ENCODE measurements at regions not wholly inside any gene's neighbourhood (a gene's known extent, or its start where the extent isn't known, plus 50 kb on each side); places are given as distances from the start of the nearest gene placed in this dataset.

DNA sequence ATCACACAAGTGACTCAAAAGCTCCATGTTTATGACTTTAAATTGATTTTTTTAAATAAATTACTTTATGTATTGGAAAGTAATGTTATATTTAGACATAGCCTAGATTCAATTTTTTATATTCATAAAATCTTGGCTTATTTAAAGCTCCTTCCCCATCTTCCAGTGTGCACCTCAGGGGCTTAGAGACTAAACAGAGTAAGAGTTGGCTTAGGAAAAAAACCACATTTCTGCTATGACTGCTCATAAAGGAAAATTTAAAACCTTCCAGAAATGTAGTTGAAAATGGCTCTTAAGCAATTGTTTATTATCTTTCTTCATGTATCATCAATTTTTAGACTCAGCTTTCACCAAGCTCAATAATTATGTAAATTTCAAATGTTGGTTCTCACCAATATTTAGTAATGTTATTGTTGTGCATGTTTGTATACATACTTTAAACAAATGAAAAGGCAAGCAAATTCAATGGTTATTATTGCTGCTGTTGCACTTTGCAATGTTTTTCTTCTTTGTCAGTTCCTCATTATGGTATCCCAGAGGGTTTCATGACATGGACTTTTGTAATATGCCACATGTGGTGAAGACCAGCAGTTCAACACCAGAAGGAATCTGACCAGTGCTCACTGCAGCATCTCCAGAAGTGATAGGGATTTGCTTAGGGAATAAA lies 700.1 kb upstream of the ANKRD30A start:
- no peaks in the 10 kb centered on the region for H3K27me3 ChIP-seq (ENCODE audit: control insufficient read depth, insufficient read depth, low read length)
- H4K20me1 ChIP-seq (ENCODE audit: control insufficient read depth, extremely low read depth, insufficient read depth, low read length): no peaks in the 10 kb centered on the region
- no peak overlapping the region for H2AFZ ChIP-seq (ENCODE audit: low read length)
- H3K36me3 ChIP-seq (ENCODE audit: control insufficient read depth, insufficient read depth, low read length): no peaks in the 10 kb centered on the region
- H3K4me2 ChIP-seq (ENCODE audit: extremely low read depth, insufficient read depth, low read length): no peak overlapping the region
- no peaks in the 10 kb centered on the region for H3K9me3 ChIP-seq (ENCODE audit: control insufficient read depth, insufficient read depth, low read depth, low read length)
- no peak for DNase-seq (ENCODE audit: low read depth in 2 of 2)
- TF ChIP-seq EZH2 (IDR thresholded peaks at IDR 0.05; ENCODE audit: low read length, missing control alignments): no peak
- TF ChIP-seq, protein P1, sequence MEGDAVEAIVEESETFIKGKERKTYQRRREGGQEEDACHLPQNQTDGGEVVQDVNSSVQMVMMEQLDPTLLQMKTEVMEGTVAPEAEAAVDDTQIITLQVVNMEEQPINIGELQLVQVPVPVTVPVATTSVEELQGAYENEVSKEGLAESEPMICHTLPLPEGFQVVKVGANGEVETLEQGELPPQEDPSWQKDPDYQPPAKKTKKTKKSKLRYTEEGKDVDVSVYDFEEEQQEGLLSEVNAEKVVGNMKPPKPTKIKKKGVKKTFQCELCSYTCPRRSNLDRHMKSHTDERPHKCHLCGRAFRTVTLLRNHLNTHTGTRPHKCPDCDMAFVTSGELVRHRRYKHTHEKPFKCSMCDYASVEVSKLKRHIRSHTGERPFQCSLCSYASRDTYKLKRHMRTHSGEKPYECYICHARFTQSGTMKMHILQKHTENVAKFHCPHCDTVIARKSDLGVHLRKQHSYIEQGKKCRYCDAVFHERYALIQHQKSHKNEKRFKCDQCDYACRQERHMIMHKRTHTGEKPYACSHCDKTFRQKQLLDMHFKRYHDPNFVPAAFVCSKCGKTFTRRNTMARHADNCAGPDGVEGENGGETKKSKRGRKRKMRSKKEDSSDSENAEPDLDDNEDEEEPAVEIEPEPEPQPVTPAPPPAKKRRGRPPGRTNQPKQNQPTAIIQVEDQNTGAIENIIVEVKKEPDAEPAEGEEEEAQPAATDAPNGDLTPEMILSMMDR (conservative IDR thresholded peaks at IDR 0.05 in 1 of 2, IDR thresholded peaks at IDR 0.05 in 1 of 2; ENCODE audit: low read depth in 1 of 2, low read length in 2 of 2): no peak
- no peak overlapping the region for H3K4me3 ChIP-seq (replicated peaks in 1 of 4; ENCODE audit: control extremely low read depth in 1 of 4, insufficient read depth in 1 of 4, low read depth in 3 of 4, low read length in 4 of 4)
- H3K27ac ChIP-seq (ENCODE audit: insufficient read depth, low read length): no peak overlapping the region
- H3K79me2 ChIP-seq (ENCODE audit: control insufficient read depth, insufficient read depth, low read length): no peaks in the 10 kb centered on the region
- no peak overlapping the region for H3K9ac ChIP-seq (ENCODE audit: insufficient read depth, low read length)
- no peaks in the 10 kb centered on the region for H3K4me1 ChIP-seq (ENCODE audit: control insufficient read depth, extremely low read depth, insufficient read depth, low read length)

DNA sequence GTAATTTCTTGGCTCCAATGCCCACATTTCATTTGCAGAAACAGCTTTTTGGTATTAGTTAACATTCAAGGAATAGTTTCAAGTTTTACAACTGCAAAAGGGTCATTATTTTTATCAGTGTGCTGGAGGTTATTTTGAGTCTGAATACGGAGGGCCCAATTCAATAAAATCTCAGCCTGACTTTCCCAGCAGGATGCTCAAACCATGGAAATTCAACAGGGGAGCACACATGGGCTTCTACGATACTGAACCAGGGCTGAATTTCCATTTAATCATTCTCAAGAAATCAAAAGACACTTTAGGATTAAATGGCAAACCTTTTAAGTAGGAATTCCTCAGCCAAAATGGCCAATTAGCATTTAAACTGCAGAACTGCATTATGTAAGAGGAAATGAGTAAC lies 700.9 kb upstream of the ANKRD30A start:
- Histone ChIP-seq H2AFZ (ENCODE audit: low read length) (no peak overlapping the region), H4K20me1 (ENCODE audit: control insufficient read depth, extremely low read depth, insufficient read depth, low read length) (no peaks in the 10 kb centered on the region), H3K27me3 (ENCODE audit: control insufficient read depth, insufficient read depth, low read length) (no peaks in the 10 kb centered on the region), H3K9ac (ENCODE audit: insufficient read depth, low read length) (no peak overlapping the region), H3K4me3 (replicated peaks in 1 of 4; ENCODE audit: control extremely low read depth in 1 of 4, insufficient read depth in 1 of 4, low read depth in 3 of 4, low read length in 4 of 4) (no peak overlapping the region), H3K79me2 (ENCODE audit: control insufficient read depth, insufficient read depth, low read length) (no peaks in the 10 kb centered on the region), H3K4me2 (ENCODE audit: extremely low read depth, insufficient read depth, low read length) (no peak overlapping the region), H3K4me1 (ENCODE audit: control insufficient read depth, extremely low read depth, insufficient read depth, low read length) (no peaks in the 10 kb centered on the region), H3K36me3 (ENCODE audit: control insufficient read depth, insufficient read depth, low read length) (no peaks in the 10 kb centered on the region), H3K27ac (ENCODE audit: insufficient read depth, low read length) (no peak overlapping the region), H3K9me3 (ENCODE audit: control insufficient read depth, insufficient read depth, low read depth, low read length) (no peaks in the 10 kb centered on the region)
- TF ChIP-seq, protein P1 (conservative IDR thresholded peaks at IDR 0.05 in 1 of 2, IDR thresholded peaks at IDR 0.05 in 1 of 2; ENCODE audit: low read depth in 1 of 2, low read length in 2 of 2): no peak
- no peak for TF ChIP-seq EZH2 (IDR thresholded peaks at IDR 0.05; ENCODE audit: low read length, missing control alignments)
- DNase-seq (ENCODE audit: low read depth in 2 of 2): no peak

DNA sequence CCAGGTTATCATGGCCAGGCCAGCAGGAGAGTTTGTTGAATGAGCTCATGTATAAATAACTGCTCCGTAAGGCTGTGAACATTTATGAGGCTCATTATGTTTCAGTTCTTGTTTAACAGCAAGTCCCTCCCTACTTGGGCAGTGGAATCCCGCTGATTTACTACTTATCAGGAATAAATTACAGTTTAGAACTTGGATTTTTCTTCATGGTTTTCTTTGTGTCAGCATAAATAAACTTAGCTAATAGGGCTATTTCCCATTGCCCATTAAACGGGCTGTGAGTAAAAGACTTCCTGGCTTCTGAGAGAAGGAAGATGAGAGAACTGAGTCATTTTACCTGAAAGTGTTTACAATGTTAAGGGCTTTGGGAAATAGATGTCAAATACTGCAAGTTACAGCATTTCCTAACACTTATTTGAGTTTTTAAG lies 701.6 kb upstream of the ANKRD30A start:
- Histone ChIP-seq H3K4me2 (ENCODE audit: extremely low read depth, insufficient read depth, low read length) (no peak overlapping the region), H3K9ac (ENCODE audit: insufficient read depth, low read length) (no peak overlapping the region), H3K36me3 (ENCODE audit: control insufficient read depth, insufficient read depth, low read length) (no peaks in the 10 kb centered on the region), H3K4me3 (replicated peaks in 1 of 4; ENCODE audit: control extremely low read depth in 1 of 4, insufficient read depth in 1 of 4, low read depth in 3 of 4, low read length in 4 of 4) (no peak overlapping the region), H3K4me1 (ENCODE audit: control insufficient read depth, extremely low read depth, insufficient read depth, low read length) (no peaks in the 10 kb centered on the region), H3K27me3 (ENCODE audit: control insufficient read depth, insufficient read depth, low read length) (no peaks in the 10 kb centered on the region), H3K79me2 (ENCODE audit: control insufficient read depth, insufficient read depth, low read length) (no peaks in the 10 kb centered on the region), H4K20me1 (ENCODE audit: control insufficient read depth, extremely low read depth, insufficient read depth, low read length) (no peaks in the 10 kb centered on the region), H2AFZ (ENCODE audit: low read length) (no peak overlapping the region), H3K27ac (ENCODE audit: insufficient read depth, low read length) (no peak overlapping the region), H3K9me3 (ENCODE audit: control insufficient read depth, insufficient read depth, low read depth, low read length) (no peaks in the 10 kb centered on the region)
- no peak for DNase-seq (ENCODE audit: low read depth in 2 of 2)
- TF ChIP-seq EZH2 (IDR thresholded peaks at IDR 0.05; ENCODE audit: low read length, missing control alignments): no peak
- TF ChIP-seq, protein P1 (conservative IDR thresholded peaks at IDR 0.05 in 1 of 2, IDR thresholded peaks at IDR 0.05 in 1 of 2; ENCODE audit: low read depth in 1 of 2, low read length in 2 of 2): no peak

All from fibroblast of lung (primary cell).